ENCODE measurements at regions not wholly inside any gene's neighbourhood (a gene's known extent, or its start where the extent isn't known, plus 50 kb on each side); places are given as distances from the start of the nearest gene placed in this dataset.

DNA sequence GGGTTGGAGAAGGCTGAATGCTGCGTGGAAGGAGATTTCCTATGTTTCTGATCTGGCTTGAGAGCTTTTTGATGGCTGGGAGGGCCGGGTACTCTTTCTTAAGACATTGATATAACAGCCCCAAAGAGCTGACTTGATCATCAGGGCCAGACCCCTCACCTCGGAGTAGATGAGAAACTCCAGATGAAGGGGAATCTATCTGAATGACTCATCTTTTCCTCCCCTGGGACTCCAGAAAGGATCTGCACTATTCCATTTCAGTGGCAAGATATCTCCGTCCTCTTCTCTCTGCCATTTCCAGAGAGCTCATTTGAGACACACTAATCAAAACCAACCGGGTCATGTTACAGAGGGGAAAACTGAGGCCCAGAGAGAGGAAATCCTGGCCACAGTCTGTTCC lies 92.9 kb upstream of the MSX1 start:
- TF ChIP-seq POLR2A (IDR thresholded peaks at IDR 0.05): no peak
- TF ChIP-seq EP300 (IDR thresholded peaks at IDR 0.05; ENCODE audit: low read depth): no peak
- no peak for TF ChIP-seq POLR2AphosphoS5 (IDR thresholded peaks at IDR 0.05)
- TF ChIP-seq CTCF (IDR thresholded peaks at IDR 0.05): no peak
- H3K4me3 ChIP-seq: no peak overlapping the region
- in situ Hi-C loops (cut with MboI; ENCODE audit: low pct_ligation_motif_present in 1 of 4, low pct_unique_long_range_greater_than_20kb in 1 of 4, low sequenced_read_pairs in 3 of 4): no loop called here
- intact Hi-C loops (cut with DNase I; ENCODE audit: low total_unique reads): no loop called here
- H3K36me3 ChIP-seq: no peaks in the 10 kb centered on the region
- WGBS, 2 donors (ENCODE audit: low coverage in 1 of 2): 78% methylated on average over 5 of the region's 5 CpGs; no CpG with 5 or more reads in 1 of the 2 donors
- H3K9me3 ChIP-seq: no peaks in the 10 kb centered on the region
- H3K4me1 ChIP-seq: no peaks in the 10 kb centered on the region
- DNase-seq: no peak
- H3K27me3 ChIP-seq: no peaks in the 10 kb centered on the region
- no peak overlapping the region for H3K27ac ChIP-seq

DNA sequence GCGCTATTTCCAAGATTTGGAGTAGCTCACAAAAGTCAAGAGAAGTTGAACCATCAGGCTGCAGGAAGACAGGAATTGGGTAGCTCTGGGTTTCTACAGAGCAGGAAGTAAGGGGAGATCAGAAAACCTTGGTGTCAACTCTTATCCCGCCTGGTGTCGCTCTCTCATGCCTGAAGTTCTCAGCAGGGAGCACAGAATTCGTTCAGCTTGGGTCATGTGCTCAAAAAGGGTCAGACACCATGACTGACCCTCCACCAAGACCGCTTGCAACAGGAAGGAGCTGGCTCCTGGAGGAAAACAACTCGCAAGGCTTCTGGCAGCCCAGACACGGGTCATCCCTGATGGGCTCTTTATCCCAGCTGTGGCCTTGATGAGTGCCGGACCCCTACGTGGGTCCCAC lies 93.7 kb upstream of the MSX1 start:
- intact Hi-C loops (cut with DNase I; ENCODE audit: low total_unique reads) (no loop called here), in situ Hi-C loops (cut with MboI; ENCODE audit: low pct_ligation_motif_present in 1 of 4, low pct_unique_long_range_greater_than_20kb in 1 of 4, low sequenced_read_pairs in 3 of 4) (no loop called here)
- no peak for DNase-seq
- 80% methylated on average over 9 of the region's 9 CpGs; no CpG with 5 or more reads in 1 of the 2 donors for WGBS, 2 donors (ENCODE audit: low coverage in 1 of 2)
- TF ChIP-seq POLR2A (IDR thresholded peaks at IDR 0.05) (no peak), EP300 (IDR thresholded peaks at IDR 0.05; ENCODE audit: low read depth) (no peak), POLR2AphosphoS5 (IDR thresholded peaks at IDR 0.05) (no peak), CTCF (IDR thresholded peaks at IDR 0.05) (no peak)
- no peaks in the 10 kb centered on the region for H3K9me3 ChIP-seq
- no peaks in the 10 kb centered on the region for H3K4me1 ChIP-seq
- H3K27me3 ChIP-seq: no peaks in the 10 kb centered on the region
- no peak overlapping the region for H3K27ac ChIP-seq
- no peak overlapping the region for H3K4me3 ChIP-seq
- H3K36me3 ChIP-seq: no peaks in the 10 kb centered on the region

DNA sequence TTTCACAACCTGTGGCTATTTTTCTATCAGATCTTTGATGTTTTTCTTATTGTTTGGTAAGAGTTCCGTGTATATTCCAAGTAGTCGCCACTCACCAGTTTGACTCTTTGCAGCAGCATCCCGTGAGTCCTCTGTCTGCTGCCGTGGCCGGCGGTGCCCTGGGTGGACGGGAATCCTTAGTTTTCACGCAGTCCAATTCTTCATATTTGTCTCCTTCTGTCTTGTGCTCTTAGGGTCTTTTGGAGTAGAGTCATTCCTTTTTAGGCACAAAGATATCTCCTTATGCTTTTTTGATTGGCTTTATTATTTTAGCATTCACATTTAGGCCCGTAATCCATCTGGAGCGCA lies 94.9 kb upstream of the MSX1 start:
- TF ChIP-seq POLR2AphosphoS5 (IDR thresholded peaks at IDR 0.05) (no peak), POLR2A (IDR thresholded peaks at IDR 0.05) (no peak), EP300 (IDR thresholded peaks at IDR 0.05; ENCODE audit: low read depth) (no peak), CTCF (IDR thresholded peaks at IDR 0.05) (no peak)
- H3K4me1 ChIP-seq: no peaks in the 10 kb centered on the region
- no peak overlapping the region for H3K4me3 ChIP-seq
- in situ Hi-C loops (cut with MboI; ENCODE audit: low pct_ligation_motif_present in 1 of 4, low pct_unique_long_range_greater_than_20kb in 1 of 4, low sequenced_read_pairs in 3 of 4) (no loop called here), intact Hi-C loops (cut with DNase I; ENCODE audit: low total_unique reads) (no loop called here)
- no peaks in the 10 kb centered on the region for H3K36me3 ChIP-seq
- DNase-seq: no peak
- WGBS, 2 donors (ENCODE audit: low coverage in 1 of 2): 93 to 94% methylated on average over 8 to 10 of the region's 10 CpGs
- no peaks in the 10 kb centered on the region for H3K27me3 ChIP-seq
- no peak overlapping the region for H3K27ac ChIP-seq
- H3K9me3 ChIP-seq: no peaks in the 10 kb centered on the region

- no peak for DNase-seq
- Histone ChIP-seq H3K27me3 (no peaks in the 10 kb centered on the region), H3K4me3 (no peak overlapping the region), H3K9me3 (no peaks in the 10 kb centered on the region), H3K27ac (no peak overlapping the region), H3K4me1 (no peaks in the 10 kb centered on the region), H3K36me3 (no peaks in the 10 kb centered on the region)
- TF ChIP-seq POLR2A (IDR thresholded peaks at IDR 0.05): no peak
- TF ChIP-seq EP300 (IDR thresholded peaks at IDR 0.05; ENCODE audit: low read depth): no peak
- TF ChIP-seq POLR2AphosphoS5 (IDR thresholded peaks at IDR 0.05): no peak
- TF ChIP-seq CTCF (IDR thresholded peaks at IDR 0.05): no peak
- in situ Hi-C loops (cut with MboI; ENCODE audit: low pct_ligation_motif_present in 1 of 4, low pct_unique_long_range_greater_than_20kb in 1 of 4, low sequenced_read_pairs in 3 of 4) (no loop called here), intact Hi-C loops (cut with DNase I; ENCODE audit: low total_unique reads) (no loop called here)
- WGBS, 2 donors (ENCODE audit: low coverage in 1 of 2): 72 to 76% methylated on average over 5 to 14 of the region's 14 CpGs
Measured at GRCh38 chr4:4763822-4764557, 95.5 kb upstream of the MSX1 start.
